NCI-H82 treated with DMSO at 0.1 percent for 48 hours (cell line): ENCODE measurements at regions not wholly inside any gene's neighbourhood (a gene's known extent, or its start where the extent isn't known, plus 50 kb on each side); places are given as distances from the start of the nearest gene placed in this dataset.

Experiments used
- DNase-seq: peaks from one replicate; lab custom pipeline; 2025; ENCODE audit not compliant: unreplicated experiment; lab: John Stamatoyannopoulos, UW

GRCh38 chr7:41024126-41024525 is 678.8 kb downstream of the INHBA start:
- no peak for DNase-seq

DNA sequence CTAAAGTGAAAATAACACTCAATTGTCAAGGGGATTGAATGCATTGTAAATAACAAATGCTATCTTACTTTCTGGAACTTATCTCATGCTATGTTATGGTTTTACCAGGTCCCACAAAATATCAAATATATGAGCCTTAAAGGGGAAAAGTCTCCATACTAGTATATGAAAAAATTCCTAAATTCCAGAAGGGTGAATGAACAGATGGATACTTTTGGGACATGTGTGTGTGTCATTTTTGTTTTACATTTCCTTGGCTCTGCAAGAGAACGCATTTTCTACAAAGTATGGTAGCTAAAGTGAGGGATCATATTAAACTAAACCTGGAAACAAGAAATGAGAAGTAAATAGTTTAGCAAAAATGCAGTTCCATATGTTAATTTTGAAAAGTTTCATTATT is 682.8 kb downstream of the INHBA start:
- DNase-seq = no peak

- DNase-seq = no peak
Observed at GRCh38 chr7:41013117-41013516, 689.8 kb downstream of the INHBA start.

DNA sequence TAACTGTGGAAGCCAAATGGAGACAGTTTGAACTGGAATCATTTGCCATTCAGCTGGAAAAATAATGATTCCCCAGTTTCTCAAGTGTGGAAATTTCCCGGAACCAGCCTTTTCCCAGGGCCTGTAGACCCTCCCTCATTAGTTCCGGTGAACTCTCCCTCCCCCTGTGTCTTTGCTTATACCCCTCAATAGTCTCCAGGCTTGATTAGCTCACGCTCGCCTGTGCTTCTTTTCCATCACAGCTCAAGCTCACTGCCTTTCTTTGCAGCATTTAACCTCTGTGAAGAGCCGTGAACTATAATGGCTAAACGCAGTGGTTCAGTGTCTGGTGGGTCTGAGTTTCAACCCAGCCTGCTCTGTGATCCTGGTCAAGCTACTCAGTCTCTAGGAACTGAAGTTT is 690.8 kb downstream of the INHBA start:
- no peak for DNase-seq

- DNase-seq = no peak
Observed at GRCh38 chr7:41010967-41011366, 691.9 kb downstream of the INHBA start.

GRCh38 chr7:41010418-41010817 is 692.5 kb downstream of the INHBA start:
- DNase-seq = peak; percentile 23

GRCh38 chr7:41007811-41008210 is 695.1 kb downstream of the INHBA start:
- DNase-seq = peak; percentile 66

DNA sequence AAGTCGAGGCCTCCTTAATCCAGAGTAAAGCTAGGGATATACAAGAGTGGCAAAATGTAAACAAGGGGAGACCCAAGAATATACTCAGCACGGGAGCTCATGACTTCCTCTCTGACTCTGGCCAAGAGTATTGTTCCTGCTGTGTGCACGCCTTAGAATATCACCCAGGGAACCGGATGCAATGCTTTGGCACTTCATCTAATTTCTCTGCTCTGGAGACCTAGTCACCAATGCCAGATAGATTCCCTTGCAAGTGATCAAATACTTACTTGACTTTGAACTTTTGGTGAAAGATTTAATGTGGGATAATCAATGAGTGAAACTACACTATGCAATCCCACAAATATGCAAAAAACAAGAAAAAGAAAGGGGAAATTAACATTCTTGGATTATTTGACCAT is 695.5 kb downstream of the INHBA start:
- DNase-seq = peak; percentile 55

GRCh38 chr7:41006306-41006995 is 696.4 kb downstream of the INHBA start:
- DNase-seq = no peak

DNA sequence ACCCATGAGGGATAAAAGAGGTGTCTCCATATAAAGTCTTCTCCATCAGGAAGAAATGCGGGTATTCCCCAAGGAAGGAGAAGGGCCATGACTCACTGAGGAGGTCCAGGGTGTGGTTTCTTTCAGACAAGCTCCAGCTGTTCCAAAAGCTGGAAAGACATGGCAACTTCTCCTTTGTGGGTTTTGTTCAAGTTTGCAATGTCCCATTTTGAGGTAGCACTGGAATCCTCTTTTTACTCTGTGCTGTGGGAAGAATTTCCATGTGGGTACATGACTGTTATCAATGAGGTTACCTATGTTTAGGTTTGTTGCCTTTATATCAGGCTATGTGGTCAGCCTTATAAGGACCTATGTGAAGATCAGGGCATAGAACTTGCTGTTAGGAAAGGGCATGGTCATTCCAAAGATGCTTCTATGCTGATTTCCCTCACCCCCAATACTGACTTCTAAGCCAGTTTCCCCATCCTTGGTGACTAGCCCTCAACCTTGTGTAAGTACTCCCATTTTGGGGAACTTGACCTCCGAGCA is 697.5 kb downstream of the INHBA start:
- DNase-seq = no peak

GRCh38 chr7:41003977-41004376 is 698.9 kb downstream of the INHBA start:
- no peak for DNase-seq

- no peak for DNase-seq
Observed at GRCh38 chr7:41003611-41003940, 699.3 kb downstream of the INHBA start.

DNA sequence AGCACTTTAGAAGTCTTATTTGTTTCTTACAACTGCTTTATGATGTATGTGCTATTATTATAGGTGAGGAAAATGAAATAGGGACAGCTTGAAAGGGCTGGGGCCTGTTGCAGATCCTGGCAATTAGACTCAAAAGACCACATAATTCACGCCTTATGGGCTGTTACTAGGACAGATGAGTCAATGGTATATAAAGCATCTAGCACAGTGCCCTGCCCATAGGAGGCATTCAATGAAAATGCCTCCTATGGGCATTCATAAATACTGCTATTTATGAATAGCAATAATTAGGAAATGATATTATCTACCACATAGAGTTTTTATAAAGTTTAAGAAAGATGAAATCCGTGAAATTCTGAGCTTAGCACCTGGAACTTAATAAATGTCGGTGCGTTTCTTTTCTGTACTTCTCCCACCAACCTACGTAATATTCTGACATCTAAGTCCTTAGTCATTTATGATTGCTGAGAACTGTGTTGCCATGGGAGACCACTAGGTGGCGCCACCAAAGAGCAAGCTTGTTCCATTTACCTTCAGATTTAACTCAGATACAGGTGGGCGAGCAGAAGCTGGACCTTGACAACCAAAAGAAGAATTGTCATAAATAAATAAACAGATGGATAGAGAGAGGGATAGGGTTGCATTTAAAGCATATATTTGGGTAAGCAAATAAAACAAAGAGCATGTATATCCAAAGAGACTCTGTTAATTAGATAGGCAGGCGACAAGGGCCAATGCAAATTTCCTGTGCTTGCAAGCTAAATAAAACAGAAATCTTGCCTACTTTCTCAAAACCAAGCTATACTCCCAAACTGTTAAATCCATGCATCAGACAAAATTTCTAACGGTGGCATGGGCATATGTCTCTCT is 699.9 kb downstream of the INHBA start:
- DNase-seq = no peak

DNA sequence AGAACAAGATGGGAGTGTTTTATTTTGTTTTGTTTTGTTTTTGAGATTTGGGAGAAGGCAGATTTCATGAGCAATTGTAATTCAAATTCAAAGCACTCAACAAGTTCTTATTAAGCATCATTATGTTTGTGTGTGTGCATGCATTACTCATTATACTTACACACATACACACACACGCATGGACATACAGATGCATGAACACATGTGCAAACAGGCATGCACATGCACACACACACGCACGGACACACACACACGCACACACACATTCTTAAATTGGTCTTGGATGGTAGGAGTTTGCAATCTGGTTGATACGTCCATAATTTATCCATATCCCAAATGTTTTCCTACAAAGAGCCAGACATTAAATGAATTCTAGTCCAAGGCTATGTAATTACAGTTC is 702.8 kb downstream of the INHBA start:
- DNase-seq = no peak

DNA sequence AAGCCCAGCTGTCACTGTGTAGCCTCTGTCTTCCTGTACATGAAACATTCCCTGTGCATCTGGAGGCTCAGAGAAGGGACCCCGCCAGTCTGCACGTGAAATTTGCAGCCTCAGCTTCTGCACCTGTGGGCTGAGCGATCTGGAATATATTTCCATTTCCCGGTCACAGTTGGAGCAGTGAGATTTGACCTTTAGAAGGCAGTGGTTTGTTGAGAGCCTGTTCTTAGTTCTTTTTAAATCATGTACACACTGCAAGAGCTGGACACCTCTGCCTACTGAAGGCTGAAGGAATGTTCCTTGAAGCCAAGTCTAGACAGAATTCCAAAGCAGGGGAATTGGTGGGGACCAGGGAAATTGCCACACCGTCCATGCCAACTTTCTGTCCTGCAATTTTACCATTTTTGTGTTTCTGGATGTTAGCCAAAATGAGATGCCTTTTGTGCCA is 706.6 kb downstream of the INHBA start:
- no peak for DNase-seq

DNA sequence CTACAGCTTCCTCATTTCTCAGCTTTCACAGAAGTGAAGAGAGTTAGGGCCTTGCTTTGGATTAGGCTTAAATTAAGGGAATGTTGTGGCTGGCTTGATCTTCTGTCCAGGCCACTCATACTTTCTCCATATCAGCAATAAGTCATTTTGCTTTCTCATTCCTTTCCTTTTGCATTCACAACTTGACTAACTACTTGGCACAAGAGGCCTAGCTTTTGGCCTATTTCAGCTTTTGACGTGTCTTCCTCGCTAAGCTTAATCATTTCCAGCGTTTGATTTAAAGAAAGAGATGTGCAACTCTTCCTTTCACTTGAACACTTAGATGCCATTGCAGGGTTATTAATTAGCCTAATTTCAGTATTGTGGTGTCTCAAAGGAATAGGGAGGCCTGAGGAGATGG is 712.0 kb downstream of the INHBA start:
- DNase-seq = no peak

DNA sequence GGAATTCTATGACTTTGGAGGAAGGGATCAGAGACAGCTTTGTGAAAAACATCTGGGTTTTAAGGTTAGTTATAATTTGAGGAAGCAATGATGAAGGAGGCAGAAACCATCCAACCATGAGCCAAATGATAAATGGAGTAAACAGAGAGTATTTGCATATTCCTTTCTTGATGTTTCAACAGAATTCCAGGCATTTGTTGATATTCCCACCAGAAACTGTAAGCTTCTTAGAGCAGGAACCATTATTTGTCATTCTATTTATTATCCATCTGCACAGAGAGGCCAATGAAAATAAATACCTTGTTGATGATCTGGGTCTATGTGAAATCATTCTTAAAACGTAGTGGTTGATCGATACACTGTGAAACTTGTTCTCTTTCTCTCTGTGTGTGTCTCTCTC is 715.3 kb downstream of the INHBA start:
- DNase-seq = no peak

DNA sequence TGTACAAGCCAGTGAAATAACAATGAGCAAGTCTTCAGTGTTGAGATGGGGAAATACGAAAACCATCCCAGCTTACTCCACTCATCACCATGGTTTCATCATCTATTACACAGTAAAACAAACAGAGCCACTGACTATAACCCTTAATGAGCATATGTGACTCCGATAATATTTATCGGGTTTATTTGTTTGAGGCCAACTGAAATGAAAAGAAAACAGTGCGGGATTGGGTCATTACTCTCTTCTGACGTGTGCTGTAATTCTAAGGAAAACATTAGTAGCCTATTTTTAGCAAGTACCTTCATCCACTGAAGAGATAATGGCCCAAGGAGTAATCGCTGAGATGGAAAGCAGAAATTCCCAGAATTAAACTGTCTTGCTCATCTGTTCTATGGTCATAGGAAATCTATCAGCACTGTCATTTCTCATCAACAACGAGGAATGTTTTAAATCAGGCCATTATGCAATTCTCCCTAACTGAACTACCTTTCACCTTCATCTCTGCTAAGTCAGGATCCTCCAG is 716.5 kb downstream of the INHBA start:
- DNase-seq = no peak

- no peak for DNase-seq
Observed at GRCh38 chr7:40983111-40983510, 719.8 kb downstream of the INHBA start.

- no peak for DNase-seq
Observed at GRCh38 chr7:40979296-40979695, 723.6 kb downstream of the INHBA start.

DNA sequence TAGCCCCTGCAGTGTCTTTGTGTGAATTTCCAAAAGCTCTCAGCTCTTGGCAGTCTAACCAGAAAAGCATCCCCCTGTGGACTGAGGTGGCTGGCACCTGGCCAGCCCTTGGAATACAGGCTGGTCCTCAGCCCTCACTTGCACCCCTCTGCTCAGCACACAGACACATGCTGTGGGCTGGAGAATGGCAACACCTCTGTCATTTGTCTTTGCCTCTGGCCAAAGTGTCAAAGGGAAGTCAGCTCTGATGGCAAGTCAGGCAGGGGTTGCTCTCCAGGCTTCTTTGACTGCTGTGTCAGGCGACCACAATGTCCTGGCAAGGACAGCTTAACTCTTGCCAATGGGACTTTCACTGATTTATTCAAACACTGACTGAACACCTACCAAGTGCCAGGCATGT is 724.8 kb downstream of the INHBA start:
- no peak for DNase-seq

DNA sequence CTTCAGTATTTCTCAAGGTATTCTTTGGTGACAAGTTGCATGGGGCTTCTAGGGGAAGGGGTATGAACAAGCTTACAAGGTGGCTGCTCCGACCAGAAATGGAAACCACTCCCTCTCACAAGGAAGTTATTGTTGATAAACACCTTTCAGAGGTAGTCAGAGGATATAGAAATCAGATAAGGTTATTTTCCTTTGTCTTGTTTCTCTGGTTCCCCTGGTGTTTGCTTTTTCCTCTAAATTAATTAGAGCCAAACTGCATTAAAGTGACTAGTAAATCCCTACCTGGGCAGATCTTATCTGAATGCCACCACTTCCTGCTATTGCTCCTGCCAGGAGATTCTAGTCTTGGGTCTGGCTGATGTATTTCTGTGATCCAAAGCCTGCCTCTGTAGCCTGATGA is 725.4 kb downstream of the INHBA start:
- no peak for DNase-seq
